Transverse colon (tissue), 4 donors: ENCODE measurements at regions not wholly inside any gene's neighbourhood (a gene's known extent, or its start where the extent isn't known, plus 50 kb on each side); places are given as distances from the start of the nearest gene placed in this dataset.

Experiments
- DNase-seq: peaks from one replicate; pipeline ENCODE4 v3.0.0-alpha.2; 2019
- H3K27ac ChIP-seq, 4 donors: fragments of 200-600 bp; sonication (generic); 2 replicates each; pipeline ENCODE4 v1.5.1; 2016 to 2018; ENCODE audit warnings: inconsistent platforms in 4 of 4
- H3K27me3 ChIP-seq: fragments of 200-600 bp; sonication (generic); 2 replicates; pipeline ENCODE4 v1.5.1; 2017; ENCODE audit warnings: inconsistent platforms
- H3K36me3 ChIP-seq, 4 donors: fragments of 200-600 bp; sonication (generic); 2 replicates each; pipeline ENCODE4 v1.5.1; 2017 to 2019; ENCODE audit warnings: inconsistent platforms in 4 of 4
- H3K4me1 ChIP-seq, 4 donors: fragments of 200-600 bp; sonication (generic); 2 replicates each; pipeline ENCODE4 v1.5.1; 2017 to 2020; ENCODE audit warnings: inconsistent platforms in 4 of 4
- H3K4me3 ChIP-seq, 4 donors: fragments of 200-600 bp; sonication (generic); 1 replicate in 1 of 4; 2 replicates in 3 of 4; pipeline versions ENCODE4 v1.5.1 to v1.6.1; 2017 to 2019; ENCODE audit warnings: inconsistent platforms in 4 of 4
- H3K9me3 ChIP-seq, 2 donors: fragments of 200-600 bp; sonication (generic); 2 replicates each; pipeline ENCODE4 v1.5.1; 2017 to 2019; ENCODE audit warnings: inconsistent platforms in 2 of 2
- EP300 ChIP-seq: sonication (generic); formaldehyde crosslinking; IDR thresholded peaks from one replicate; pipeline ENCODE4 v1.6.1; 2017; ENCODE audit warnings: antibody characterized with exemption, low read depth
- POLR2A ChIP-seq: fragments of 450-650 bp; IDR thresholded peaks from one replicate; pipeline ENCODE4 v1.6.1; 2016; ENCODE audit warnings: antibody characterized with exemption, mild to moderate bottlenecking, moderate library complexity
- POLR2AphosphoS5 ChIP-seq, 3 donors: sonication (generic); formaldehyde crosslinking; IDR thresholded peaks; one replicate each; pipeline ENCODE4 v1.6.1; 2016; ENCODE audit warnings: antibody characterized with exemption in 3 of 3
- WGBS, 2 donors: methylation state at CpG; one replicate each; pipeline ENCODE4 v1.1.5; 2018; ENCODE audit warnings: low coverage in 1 of 2; 5-methylcytosine and 5-hydroxymethylcytosine counted together
- in situ Hi-C, 4 donors: fragments of 200-750 bp; cut with MboI; loops; one replicate each; pipeline versions ENCODE4 v1.15.0 to v1.15.1; 2017; ENCODE audit warnings: low sequenced_read_pairs in 3 of 4, low pct_ligation_motif_present in 1 of 4, low pct_unique_long_range_greater_than_20kb in 1 of 4
- intact Hi-C: fragments of 100-400 bp; cut with DNase I; formaldehyde crosslinking; loops from one replicate; pipeline ENCODE4 v1.15.1; 2023; ENCODE audit warnings: low total_unique reads
- TF ChIP-seq, protein P1 (sequence below), 5 experiments: fragments of 200-600 bp in 3 of 5; fragments of 450-650 bp in 2 of 5; sonication (generic) in 3 of 5; IDR thresholded peaks; 1 replicate in 2 of 5; 2 replicates in 3 of 5; pipeline ENCODE4 v1.5.1; 2016 to 2017; ENCODE audit warnings: antibody characterized with exemption in 5 of 5, inconsistent platforms in 3 of 5, mild to moderate bottlenecking in 2 of 5, moderate library complexity in 1 of 5

GRCh38 chr20:48070991-48071652 is 285.8 kb upstream of the SULF2 start:
- no peak overlapping the region for H3K4me3 ChIP-seq
- H3K27ac ChIP-seq = no peak overlapping the region
- in situ Hi-C loops = no loop called here
- no peaks in the 10 kb centered on the region for H3K9me3 ChIP-seq
- H3K27me3 ChIP-seq = no peaks in the 10 kb centered on the region
- no peaks in the 10 kb centered on the region for H3K36me3 ChIP-seq
- intact Hi-C loops = no loop called here
- WGBS, 2 donors = 54 to 68% methylated on average over 3 to 5 of the region's 5 CpGs
- DNase-seq = no peak
- H3K4me1 ChIP-seq = no peaks in the 10 kb centered on the region
- TF ChIP-seq POLR2AphosphoS5 (IDR thresholded peaks at IDR 0.05) (no peak), POLR2A (no peak), EP300 (no peak)
- TF ChIP-seq, protein P1, sequence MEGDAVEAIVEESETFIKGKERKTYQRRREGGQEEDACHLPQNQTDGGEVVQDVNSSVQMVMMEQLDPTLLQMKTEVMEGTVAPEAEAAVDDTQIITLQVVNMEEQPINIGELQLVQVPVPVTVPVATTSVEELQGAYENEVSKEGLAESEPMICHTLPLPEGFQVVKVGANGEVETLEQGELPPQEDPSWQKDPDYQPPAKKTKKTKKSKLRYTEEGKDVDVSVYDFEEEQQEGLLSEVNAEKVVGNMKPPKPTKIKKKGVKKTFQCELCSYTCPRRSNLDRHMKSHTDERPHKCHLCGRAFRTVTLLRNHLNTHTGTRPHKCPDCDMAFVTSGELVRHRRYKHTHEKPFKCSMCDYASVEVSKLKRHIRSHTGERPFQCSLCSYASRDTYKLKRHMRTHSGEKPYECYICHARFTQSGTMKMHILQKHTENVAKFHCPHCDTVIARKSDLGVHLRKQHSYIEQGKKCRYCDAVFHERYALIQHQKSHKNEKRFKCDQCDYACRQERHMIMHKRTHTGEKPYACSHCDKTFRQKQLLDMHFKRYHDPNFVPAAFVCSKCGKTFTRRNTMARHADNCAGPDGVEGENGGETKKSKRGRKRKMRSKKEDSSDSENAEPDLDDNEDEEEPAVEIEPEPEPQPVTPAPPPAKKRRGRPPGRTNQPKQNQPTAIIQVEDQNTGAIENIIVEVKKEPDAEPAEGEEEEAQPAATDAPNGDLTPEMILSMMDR (IDR thresholded peaks at IDR 0.05) = no peak

DNA sequence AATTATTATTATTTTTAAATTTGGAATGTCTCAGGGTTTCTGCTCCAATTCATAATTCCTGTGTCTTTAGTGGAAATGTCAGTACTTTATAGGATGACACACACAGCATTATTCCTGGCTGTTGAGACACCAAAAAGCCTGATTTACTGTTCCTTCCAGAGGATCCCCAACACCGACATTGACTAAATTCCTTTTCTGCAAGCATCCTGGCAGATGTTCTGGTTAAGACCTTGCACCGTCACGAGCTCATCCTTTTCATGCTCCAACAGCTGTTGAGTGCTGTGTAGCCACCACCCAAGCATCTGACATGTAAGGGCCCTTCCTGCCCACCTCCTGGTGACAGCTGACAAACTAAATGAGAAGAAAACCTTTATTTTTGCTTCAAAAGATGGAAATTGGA is 284.3 kb upstream of the SULF2 start:
- no peak overlapping the region for H3K4me3 ChIP-seq
- H3K4me1 ChIP-seq = no peaks in the 10 kb centered on the region
- no peak for DNase-seq
- no peak overlapping the region for H3K27ac ChIP-seq
- 80 to 82% methylated on average over 1 to 3 of the region's 3 CpGs for WGBS, 2 donors
- H3K36me3 ChIP-seq = no peaks in the 10 kb centered on the region
- intact Hi-C loops = no loop called here
- TF ChIP-seq POLR2AphosphoS5 (IDR thresholded peaks at IDR 0.05) (no peak), EP300 (no peak), POLR2A (no peak)
- TF ChIP-seq, protein P1 (IDR thresholded peaks at IDR 0.05) = no peak
- in situ Hi-C loops = no loop called here
- no peaks in the 10 kb centered on the region for H3K9me3 ChIP-seq
- no peaks in the 10 kb centered on the region for H3K27me3 ChIP-seq

- in situ Hi-C loops = no loop called here
- intact Hi-C loops = no loop called here
- no peaks in the 10 kb centered on the region for H3K36me3 ChIP-seq
- no peaks in the 10 kb centered on the region for H3K27me3 ChIP-seq
- no peaks in the 10 kb centered on the region for H3K9me3 ChIP-seq
- no peaks in the 10 kb centered on the region for H3K4me1 ChIP-seq
- no peak overlapping the region for H3K4me3 ChIP-seq
- no peak for DNase-seq
- no peak overlapping the region for H3K27ac ChIP-seq
- 91 to 100% methylated on average over 1 to 3 of the region's 3 CpGs for WGBS, 2 donors
- TF ChIP-seq, protein P1 (IDR thresholded peaks at IDR 0.05) = no peak
- TF ChIP-seq POLR2A (no peak), POLR2AphosphoS5 (IDR thresholded peaks at IDR 0.05) (no peak), EP300 (no peak)
Measured at GRCh38 chr20:48066851-48067250, 281.6 kb upstream of the SULF2 start.

DNA sequence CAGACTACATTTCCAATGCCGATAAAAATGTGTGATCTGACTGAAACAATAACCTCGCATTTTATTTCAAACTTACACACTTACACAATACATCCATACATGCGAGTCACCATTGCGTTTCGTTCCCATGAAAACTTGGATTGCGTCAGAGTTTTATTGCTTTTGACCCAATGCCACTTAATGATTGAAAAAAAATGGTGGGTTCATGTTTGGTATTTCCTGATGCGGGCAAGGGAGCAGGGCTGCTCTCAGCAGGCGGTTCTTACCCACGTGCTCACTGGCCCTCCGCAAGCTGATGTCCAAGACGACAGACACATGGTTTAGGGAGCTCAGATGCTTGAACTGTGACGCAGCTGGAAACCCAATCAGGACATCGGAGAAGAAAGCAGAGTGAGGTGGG is 281.0 kb upstream of the SULF2 start:
- H3K4me3 ChIP-seq = no peak overlapping the region
- TF ChIP-seq POLR2AphosphoS5 (IDR thresholded peaks at IDR 0.05) (no peak), EP300 (no peak), POLR2A (no peak)
- TF ChIP-seq, protein P1 (IDR thresholded peaks at IDR 0.05) = no peak
- DNase-seq = no peak
- in situ Hi-C loops (no loop called here), intact Hi-C loops (no loop called here)
- H3K36me3 ChIP-seq = no peaks in the 10 kb centered on the region
- WGBS, 2 donors = 72 to 73% methylated on average over 7 to 13 of the region's 13 CpGs
- H3K27ac ChIP-seq = no peak overlapping the region
- no peaks in the 10 kb centered on the region for H3K27me3 ChIP-seq
- H3K9me3 ChIP-seq = no peaks in the 10 kb centered on the region
- H3K4me1 ChIP-seq = no peaks in the 10 kb centered on the region
